LNCAP (cell line): ENCODE measurements at regions not wholly inside any gene's neighbourhood (a gene's known extent, or its start where the extent isn't known, plus 50 kb on each side); places are given as distances from the start of the nearest gene placed in this dataset.

Experiments
- CTCF ChIP-seq: fragments of 450-650 bp; IDR thresholded peaks from 2 replicates; pipeline ENCODE4 v1.5.1; 2017; ENCODE audit warnings: mild to moderate bottlenecking

GRCh38 chr15:25237291-25237978 lies 201.4 kb downstream of the UBE3A start:
- no peak for TF ChIP-seq CTCF

GRCh38 chr15:25238126-25238525 lies 200.7 kb downstream of the UBE3A start:
- no peak for TF ChIP-seq CTCF

GRCh38 chr15:25238716-25239470 lies 199.9 kb downstream of the UBE3A start:
- no peak for TF ChIP-seq CTCF

- no peak for TF ChIP-seq CTCF
Observed at GRCh38 chr15:25239471-25240345, 199.1 kb downstream of the UBE3A start.

GRCh38 chr15:25240461-25241021 lies 198.3 kb downstream of the UBE3A start:
- TF ChIP-seq CTCF, result no peak

- TF ChIP-seq CTCF, result no peak
Observed at GRCh38 chr15:25241241-25241801, 197.5 kb downstream of the UBE3A start.
